ENCODE measurements at regions not wholly inside any gene's neighbourhood (a gene's known extent, or its start where the extent isn't known, plus 50 kb on each side); places are given as distances from the start of the nearest gene placed in this dataset.

DNA sequence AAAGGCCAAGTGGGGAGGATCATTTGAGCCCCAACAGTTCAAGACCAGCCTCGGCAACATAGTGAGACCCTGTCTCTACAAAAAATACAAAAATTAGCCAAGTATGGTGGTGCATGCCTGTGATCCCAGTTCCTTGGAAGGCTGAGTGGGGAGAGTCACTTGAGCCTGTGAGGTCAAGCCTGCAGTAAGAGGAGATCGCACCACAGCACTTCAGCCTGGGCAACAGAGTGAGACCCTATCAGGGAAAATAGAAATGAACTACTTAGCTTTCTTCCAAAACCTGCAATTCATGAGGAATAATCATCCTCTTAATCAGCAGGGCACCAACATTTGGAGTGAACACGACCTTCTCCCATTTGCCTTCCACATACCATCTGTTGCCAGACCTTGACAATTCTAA is 96.1 kb downstream of the OR2K2 start:
- no peak for TF ChIP-seq CTCF (IDR thresholded peaks at IDR 0.05)
- no peak for TF ChIP-seq EZH2 (IDR thresholded peaks at IDR 0.05)
- no peak for TF ChIP-seq EZH2phosphoT487 (IDR thresholded peaks at IDR 0.05)

All from neural progenitor cell (in vitro differentiated cells).